ENCODE measurements at regions not wholly inside any gene's neighbourhood (a gene's known extent, or its start where the extent isn't known, plus 50 kb on each side); places are given as distances from the start of the nearest gene placed in this dataset.

DNA sequence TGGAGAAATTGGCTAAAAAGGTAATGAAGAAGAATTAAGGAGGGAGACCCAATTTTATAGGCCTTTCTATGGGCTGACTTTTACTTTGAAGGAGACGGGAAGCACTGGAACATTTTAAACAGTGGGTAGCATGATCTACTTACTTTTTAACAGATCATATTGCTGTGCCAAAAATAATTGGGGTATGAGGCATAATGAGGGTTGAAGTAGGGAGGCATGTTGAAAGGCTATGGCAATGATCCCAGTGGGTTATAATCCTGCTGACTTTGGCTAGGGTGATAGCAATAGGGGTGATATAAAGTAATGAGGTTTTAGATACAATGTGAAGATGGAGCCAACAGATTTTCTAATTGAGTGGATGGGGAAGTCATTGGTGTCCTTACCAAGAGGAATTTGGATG lies 73.2 kb downstream of the GPR37 start:
- no peak for DNase-seq (ENCODE audit: low read depth, low spot score)

DNA sequence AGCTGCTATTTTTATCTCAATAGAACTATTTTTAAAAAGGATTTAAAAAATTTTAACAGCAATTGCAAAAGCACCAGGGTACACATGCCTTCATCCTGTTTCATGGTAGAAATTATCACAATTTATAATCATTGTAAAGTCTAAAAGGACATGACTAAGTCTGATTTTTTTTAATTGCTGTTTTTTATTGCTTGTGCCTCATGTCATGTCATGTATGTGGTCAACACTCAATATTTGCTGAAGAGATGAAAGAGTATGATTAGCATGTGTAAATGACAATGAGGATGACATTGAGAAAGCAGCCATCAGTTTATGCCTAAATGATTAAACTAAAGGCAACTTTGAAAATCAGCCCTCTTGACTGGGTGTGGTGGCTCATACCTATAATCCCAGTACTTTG lies 74.8 kb downstream of the GPR37 start:
- DNase-seq (ENCODE audit: low read depth, low spot score), result no peak

- no peak for DNase-seq (ENCODE audit: low read depth, low spot score)
These were observed 75.7 kb downstream of the GPR37 start for GRCh38 chr7:124689931-124690330.

GRCh38 chr7:124689523-124689922 lies 76.1 kb downstream of the GPR37 start:
- DNase-seq (ENCODE audit: low read depth, low spot score), result no peak

DNA sequence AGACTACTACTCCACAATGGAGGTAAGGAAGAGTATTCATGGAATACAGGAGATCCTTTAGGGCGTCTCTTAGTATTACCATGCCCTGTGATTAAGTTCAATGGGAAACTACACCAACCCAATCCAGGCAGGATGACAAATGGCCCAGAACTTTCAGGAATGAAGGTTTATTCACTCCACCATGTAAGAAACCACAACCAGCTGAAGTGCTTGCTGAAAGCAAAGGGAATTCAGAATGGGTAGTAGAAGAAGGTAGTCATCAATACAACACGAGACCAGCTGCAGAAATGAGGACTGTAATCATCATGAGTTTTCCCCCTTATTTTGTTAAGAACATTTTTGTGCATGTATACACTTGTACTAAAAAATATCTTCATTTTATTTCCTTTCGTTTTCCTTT lies 76.6 kb downstream of the GPR37 start:
- no peak for DNase-seq (ENCODE audit: low read depth, low spot score)

- no peak for DNase-seq (ENCODE audit: low read depth, low spot score)
These were observed 78.9 kb downstream of the GPR37 start for GRCh38 chr7:124686543-124687171.

DNA sequence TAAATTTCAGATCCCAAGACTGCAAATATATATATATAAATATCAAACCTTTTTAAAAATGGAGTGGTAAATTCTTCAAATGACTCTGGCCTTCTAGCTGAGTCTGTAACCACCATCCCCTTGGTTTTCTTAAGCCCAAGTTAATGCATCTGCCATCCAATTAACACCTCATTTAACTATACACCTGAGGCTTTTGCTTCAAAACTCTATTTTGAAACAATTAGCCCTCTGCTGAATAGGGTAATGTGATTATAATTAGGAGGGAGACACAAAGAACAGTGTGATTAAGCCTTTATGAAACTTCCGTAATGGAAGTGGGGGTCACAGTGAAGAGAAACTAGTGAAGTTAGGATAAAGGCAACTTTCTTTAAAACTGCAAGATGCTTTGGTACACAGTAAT lies 83.6 kb downstream of the GPR37 start:
- DNase-seq (ENCODE audit: low read depth, low spot score), result no peak

DNA sequence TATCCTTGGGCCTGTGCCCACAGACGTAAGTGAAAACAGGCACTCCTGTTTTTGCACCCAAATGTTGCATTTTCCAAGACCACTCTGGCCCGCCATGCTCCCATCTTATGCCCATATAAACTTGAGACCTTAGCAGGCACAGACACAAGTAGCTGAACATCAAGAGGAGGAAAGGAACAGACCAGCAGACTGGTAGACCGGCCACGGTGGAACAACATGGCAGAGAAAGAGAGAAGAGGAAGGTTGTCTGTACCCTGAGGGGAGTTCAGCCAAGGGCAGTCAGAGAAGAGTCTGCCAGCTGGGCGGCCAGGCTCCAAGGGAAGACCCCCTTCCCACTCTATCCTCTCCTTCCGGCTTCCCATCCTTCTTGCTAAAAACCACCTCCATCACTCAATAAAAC lies 85.3 kb downstream of the GPR37 start:
- DNase-seq (ENCODE audit: low read depth, low spot score), result no peak

DNA sequence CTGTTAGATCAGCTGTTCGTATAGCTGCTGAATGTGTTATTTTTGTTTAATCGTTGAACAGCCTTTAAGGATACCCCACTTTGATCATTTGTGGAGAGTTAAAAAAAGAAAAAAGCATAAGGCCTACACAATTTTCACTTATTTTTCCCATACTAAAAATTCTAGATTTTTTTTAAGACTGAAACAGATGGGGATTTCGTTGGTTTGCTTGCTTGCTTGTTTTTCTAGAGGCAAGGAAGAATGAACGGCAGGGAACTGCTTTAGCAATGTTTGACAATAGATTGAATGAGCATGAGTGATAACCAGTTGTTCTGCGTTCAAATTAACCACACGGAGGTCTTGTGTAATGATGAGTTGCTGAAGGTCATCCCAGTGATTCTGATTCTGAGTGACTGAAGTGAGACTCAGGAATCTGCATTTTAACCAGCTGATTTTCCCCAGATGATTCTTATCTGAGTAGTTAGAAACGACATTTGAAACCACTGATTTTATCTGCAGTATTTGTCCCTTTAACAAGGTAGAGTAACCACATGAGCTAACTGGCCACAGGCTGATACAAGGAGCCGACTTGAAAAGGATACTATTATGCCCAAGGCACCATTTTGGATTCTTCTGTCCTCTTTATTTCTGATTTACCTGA lies 85.9 kb downstream of the GPR37 start:
- DNase-seq (ENCODE audit: low read depth, low spot score), result no peak

DNA sequence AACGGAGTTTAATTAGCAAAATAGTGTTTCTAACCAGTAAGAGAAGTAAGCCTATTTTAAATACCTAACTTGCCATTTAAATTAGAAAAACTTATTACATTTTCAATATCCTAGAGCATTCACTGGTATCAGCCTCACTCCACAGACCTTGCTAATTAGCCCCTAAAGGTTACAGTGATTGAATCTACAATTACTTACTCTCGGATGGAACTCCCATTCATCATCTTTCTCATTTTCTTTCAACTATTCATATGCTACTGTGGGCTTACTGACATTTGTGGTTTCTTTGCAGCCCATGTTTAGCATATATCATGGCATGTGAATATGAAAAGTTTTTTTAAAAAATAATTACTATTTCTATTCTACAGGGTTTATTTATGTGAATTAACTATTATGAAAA lies 86.4 kb downstream of the GPR37 start:
- no peak for DNase-seq (ENCODE audit: low read depth, low spot score)

DNA sequence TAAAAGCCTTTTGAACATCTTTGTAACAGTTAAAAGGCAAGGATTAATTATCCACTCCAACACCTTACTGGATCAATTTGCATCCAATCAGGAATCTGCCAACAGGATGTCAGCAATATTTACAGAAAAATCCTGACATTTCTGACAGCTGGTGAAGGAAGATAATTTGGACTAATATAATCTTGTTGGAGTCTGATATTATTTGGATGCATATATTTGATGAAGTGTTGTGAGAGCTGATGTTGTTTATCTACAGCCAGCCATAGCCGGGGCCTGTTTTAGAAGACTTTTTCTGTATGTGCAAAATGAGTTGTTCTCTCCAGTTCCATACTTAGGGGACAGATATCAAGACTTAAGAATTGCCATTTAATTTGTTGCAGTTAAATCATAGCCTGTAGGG lies 91.1 kb downstream of the GPR37 start:
- no peak for DNase-seq (ENCODE audit: low read depth, low spot score)

DNA sequence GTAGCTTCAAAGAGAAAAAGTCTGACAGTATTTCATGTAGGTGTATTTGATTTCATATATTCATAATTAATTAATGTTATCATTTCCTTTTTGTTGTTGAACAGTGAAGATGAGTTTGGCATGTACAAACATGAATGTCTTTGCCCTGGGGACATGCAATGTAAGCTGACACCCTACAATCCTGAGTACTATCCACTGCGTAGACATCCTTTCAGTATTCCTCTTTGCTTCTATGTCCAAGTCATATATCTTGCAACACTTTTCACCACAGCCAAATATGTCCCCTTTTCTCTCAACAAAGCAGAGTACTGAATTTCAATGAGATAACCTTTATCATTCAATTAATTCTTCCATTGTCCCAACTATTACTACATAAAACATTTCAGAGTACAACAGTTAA lies 93.6 kb downstream of the GPR37 start:
- DNase-seq (ENCODE audit: low read depth, low spot score), result no peak

DNA sequence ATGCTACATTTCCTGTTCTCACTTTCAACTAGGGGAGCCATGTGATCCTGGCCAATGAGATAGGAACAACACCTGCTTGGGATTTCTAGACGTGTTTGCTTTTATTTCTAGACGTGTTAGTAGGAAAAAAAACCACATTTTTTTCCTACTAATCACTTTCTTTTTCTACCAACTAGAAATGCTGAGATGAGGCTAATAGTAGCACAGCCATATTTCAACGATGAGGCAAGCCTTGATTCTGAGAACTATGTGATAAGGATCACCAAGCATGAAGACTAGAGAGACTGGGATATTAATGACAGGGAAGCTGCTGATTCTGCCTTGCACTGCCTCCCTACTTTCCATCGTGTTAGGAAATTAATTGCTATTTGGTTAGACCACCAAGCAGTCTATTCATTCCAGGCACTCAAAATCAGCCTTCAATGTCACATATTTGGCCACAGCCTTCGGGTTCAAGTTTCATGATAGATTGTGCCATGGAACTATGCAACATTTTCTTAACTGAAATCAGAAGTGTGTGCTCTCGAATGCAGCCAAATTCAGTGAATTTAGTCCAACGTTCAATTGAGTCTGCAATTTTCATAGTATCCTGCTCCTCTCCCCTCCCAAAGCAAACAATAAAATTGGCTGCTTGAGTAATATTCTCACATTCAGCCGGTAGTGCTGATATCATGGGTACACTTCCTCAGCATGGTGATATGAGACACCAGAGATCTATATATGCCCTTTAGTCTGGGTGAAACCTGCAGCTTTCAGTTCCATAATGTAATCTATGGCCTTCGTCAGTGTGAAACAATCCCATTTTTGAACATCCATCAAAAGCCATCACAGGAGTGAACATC lies 98.1 kb downstream of the GPR37 start:
- no peak for DNase-seq (ENCODE audit: low read depth, low spot score)

DNA sequence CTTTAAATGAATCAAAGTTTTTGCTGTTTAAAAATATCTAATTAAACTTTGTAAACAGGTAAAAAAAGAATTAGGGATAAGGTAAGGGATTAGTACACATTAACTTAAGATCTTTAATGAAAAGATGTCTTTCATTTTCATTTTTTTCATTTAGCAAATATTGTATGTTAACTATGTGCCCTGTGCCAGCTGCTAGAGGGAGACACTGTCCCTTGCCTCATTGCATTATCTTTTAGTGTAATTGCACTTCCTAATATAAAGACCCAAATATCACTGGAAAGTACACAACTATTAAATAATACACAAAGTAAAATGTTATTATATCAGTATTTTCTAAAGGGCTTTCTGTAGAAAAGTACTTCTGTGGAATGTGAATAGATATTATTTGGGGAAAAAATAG lies 102.7 kb downstream of the GPR37 start:
- no peak for DNase-seq (ENCODE audit: low read depth, low spot score)

GRCh38 chr7:124662372-124662771 lies 103.2 kb downstream of the GPR37 start:
- no peak for DNase-seq (ENCODE audit: low read depth, low spot score)

DNA sequence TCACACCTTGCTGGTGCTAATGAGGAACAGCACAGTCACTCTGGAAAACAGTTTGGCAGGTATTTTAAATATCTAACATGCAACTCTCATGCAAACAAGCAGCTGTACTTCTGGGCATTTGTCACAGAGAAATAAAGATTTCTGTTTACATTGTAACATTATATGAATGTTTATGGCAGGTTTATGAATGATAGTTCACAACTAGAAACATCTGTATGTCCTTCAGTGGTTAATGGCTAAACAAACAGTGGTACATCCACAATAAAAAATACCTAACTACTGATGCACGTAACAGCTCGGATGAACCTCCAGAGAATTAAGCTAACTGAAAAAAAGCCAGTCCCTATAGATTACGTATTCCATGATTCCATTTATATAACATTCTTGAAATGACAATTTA lies 109.6 kb downstream of the GPR37 start:
- no peak for DNase-seq (ENCODE audit: low read depth, low spot score)

DNA sequence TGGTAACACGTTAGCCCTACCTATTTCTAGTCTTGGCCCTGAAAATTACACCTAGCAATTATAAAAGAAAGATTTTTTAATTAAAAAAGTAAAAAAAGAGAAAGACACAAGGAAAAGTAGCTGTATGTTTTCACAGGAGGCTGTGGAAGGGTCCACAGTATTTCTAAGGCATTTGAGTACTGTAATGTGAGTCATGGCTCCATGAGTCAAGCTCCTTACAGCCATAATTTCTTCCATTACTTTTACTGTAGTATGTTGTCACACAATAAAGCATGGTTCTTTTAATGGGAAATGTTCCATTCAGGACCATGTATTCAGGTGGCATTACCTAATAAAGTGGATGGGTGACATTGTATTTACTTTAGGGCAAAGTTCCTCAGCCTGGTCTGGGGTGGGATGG lies 113.4 kb downstream of the GPR37 start:
- DNase-seq (ENCODE audit: low read depth, low spot score), result no peak

DNA sequence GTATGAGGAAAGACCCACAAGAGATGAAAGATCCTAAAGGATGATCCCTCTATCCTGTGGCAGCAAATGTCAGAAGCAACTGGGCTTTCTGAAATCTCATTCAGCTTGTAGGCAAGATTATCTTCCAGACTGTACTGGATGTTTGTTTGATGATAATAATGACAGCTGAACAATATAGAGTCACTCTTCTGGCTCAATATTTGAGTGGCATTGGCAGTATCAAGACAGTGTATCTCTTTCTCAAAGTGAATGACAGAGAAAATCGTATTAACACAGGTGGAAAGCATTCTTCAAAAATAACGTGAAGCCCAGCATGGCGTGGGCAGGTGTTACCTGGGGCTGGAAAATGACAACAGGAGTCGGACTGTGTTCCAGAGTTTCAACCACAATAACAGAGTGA lies 114.5 kb downstream of the GPR37 start:
- DNase-seq (ENCODE audit: low read depth, low spot score), result no peak

- DNase-seq (ENCODE audit: low read depth, low spot score), result no peak
These were observed 116.1 kb downstream of the GPR37 start for GRCh38 chr7:124649397-124650014.

DNA sequence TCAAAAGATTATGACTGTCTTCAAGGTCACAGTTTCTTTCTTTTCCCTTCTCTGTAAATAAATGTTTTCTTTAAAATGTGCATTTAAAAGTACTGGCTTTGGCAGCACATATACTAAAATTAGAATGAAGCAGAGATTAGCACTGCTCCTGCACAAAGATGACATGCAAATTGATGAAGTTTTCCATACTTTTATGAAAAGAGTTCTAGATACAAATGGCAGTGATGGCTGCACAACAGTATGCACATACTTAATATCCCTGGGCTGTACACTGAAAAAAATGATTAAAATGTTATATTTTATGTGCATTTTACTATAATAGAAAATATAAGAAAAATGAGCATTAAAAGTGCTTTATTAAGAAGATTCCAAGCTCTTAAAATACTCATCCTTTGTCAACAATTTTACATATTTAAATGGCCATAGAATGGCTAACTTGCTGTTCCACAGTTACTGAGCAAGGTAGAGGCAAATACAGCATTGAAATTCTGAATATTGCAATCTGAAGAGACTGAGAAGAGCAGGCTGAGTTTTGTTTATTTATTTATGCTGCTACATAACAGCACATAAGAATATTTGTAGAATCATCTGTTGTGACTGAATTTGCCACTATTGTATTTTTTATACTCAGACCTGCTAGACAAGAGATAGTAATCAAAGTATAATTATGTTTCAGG lies 117.8 kb downstream of the GPR37 start:
- no peak for DNase-seq (ENCODE audit: low read depth, low spot score)

DNA sequence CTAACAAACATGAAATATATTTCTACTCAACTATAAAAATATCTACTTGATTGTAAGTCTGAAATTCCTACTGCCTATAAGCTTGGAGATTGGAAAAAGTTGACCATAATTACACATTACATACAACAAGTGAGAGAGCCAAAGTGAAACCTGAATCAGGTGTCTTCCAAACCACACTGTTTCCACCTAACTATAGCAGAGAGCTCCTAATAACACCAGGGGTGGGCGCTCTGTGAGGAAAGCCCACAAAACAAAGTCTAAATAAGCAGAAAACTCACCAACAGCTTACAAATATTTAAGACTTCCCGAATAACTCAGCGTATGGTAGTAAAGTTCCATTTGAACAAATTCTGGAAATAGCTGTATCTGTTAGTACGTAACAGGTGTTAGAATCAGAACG lies 119.9 kb downstream of the GPR37 start:
- no peak for DNase-seq (ENCODE audit: low read depth, low spot score)

DNA sequence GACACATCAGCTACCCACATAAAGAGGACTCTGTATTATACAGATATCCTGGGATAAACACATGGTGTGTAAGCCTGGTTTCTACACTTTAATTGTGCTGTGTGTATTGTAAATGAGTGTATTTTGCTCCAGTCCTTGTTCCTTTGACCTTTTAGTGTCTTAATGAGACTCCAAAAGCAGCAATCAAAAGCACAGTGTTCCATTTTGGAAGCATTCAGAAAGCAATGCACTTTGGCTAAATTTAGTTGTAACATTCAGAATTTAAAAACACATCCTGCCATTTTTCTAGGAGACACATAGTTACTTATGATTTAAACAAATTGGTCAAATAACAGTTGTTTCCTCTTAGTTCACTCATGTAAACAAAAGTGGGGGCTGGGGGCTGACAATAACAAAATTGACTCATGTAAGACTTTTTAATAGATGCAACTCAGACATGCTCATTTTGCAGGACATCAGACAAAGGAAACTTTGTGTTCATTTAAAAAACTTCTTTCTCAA lies 122.2 kb downstream of the GPR37 start:
- DNase-seq (ENCODE audit: low read depth, low spot score), result no peak
